Activated CD4-positive, alpha-beta T cell treated with anti-CD3 and anti-CD28 coated beads, Interleukin-2, amount 50 U/mL, for 24 hours (primary cell): ENCODE measurements at regions not wholly inside any gene's neighbourhood (a gene's known extent, or its start where the extent isn't known, plus 50 kb on each side); places are given as distances from the start of the nearest gene placed in this dataset.
"Not testable (repeated sequence)": the region's sequence is repeated elsewhere in the genome, so short reads cannot be mapped to it uniquely, and the experiment has no call there.

ENCODE experiments used
- DNase-seq, 2 donors: peaks; one replicate each; pipeline ENCODE4 v3.0.0-alpha.2; 2020; ENCODE audit warnings: low read depth in 1 of 2, low spot score in 1 of 2

- DNase-seq = no peak
Measured at GRCh38 chr9:16267281-16268066, 603.0 kb downstream of the BNC2 start.

- no peak for DNase-seq
Measured at GRCh38 chr9:16268067-16268881, 602.2 kb downstream of the BNC2 start.

- DNase-seq = no peak
Measured at GRCh38 chr9:16271967-16272366, 598.5 kb downstream of the BNC2 start.

GRCh38 chr9:16272776-16273175 is 597.7 kb downstream of the BNC2 start:
- DNase-seq = no peak

- DNase-seq = no peak
Measured at GRCh38 chr9:16275795-16276624, 594.5 kb downstream of the BNC2 start.

GRCh38 chr9:16276866-16277265 is 593.6 kb downstream of the BNC2 start:
- no peak for DNase-seq

- no peak for DNase-seq
Measured at GRCh38 chr9:16277471-16277960, 593.0 kb downstream of the BNC2 start.

GRCh38 chr9:16278326-16278999 is 592.0 kb downstream of the BNC2 start:
- no peak for DNase-seq

- DNase-seq = no peak
Measured at GRCh38 chr9:16281707-16282106, 588.8 kb downstream of the BNC2 start.

GRCh38 chr9:16282216-16282615 is 588.3 kb downstream of the BNC2 start:
- DNase-seq = no peak

- no peak for DNase-seq
Measured at GRCh38 chr9:16282718-16283117, 587.8 kb downstream of the BNC2 start.

- no peak for DNase-seq
Measured at GRCh38 chr9:16286160-16286559, 584.3 kb downstream of the BNC2 start.

- DNase-seq = no peak
Measured at GRCh38 chr9:16289639-16290038, 580.8 kb downstream of the BNC2 start.

GRCh38 chr9:16290169-16290568 is 580.3 kb downstream of the BNC2 start:
- no peak for DNase-seq

- no peak for DNase-seq
Measured at GRCh38 chr9:16291921-16292320, 578.5 kb downstream of the BNC2 start.

GRCh38 chr9:16293610-16294009 is 576.9 kb downstream of the BNC2 start:
- no peak for DNase-seq

GRCh38 chr9:16294133-16294770 is 576.2 kb downstream of the BNC2 start:
- DNase-seq = no peak

- not testable (repeated sequence) for DNase-seq
Measured at GRCh38 chr9:16294940-16295339, 575.5 kb downstream of the BNC2 start.

- not testable (repeated sequence) for DNase-seq
Measured at GRCh38 chr9:16299368-16299767, 571.1 kb downstream of the BNC2 start.

GRCh38 chr9:16303506-16303905 is 567.0 kb downstream of the BNC2 start:
- no peak for DNase-seq
